ENCODE measurements at regions not wholly inside any gene's neighbourhood (a gene's known extent, or its start where the extent isn't known, plus 50 kb on each side); places are given as distances from the start of the nearest gene placed in this dataset.
A peak's percentile ranks its signal among the peaks of the same experiment; 100 is the strongest.
"Not testable (repeated sequence)": the region's sequence is repeated elsewhere in the genome, so short reads cannot be mapped to it uniquely, and the experiment has no call there.

DNA sequence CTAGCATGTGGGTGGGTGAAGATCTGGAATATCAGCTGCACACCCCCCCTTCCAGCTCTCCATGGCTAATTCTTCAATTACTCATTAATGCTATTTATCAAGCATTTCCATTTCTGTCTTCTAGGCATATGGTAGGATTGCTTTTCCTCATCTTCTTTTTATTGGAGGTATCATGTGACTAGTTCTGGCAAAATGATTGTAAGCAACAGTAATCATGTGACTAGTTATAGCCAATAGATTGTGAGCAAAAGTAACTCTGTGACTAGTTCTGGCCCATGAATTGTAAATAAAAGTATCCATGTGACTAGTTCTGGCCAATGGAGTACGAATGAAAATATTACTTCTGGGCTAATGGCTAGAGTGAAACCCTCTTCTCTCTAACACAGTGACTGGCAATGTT is 107.0 kb upstream of the TMEM132E start:
- no peak for DNase-seq

DNA sequence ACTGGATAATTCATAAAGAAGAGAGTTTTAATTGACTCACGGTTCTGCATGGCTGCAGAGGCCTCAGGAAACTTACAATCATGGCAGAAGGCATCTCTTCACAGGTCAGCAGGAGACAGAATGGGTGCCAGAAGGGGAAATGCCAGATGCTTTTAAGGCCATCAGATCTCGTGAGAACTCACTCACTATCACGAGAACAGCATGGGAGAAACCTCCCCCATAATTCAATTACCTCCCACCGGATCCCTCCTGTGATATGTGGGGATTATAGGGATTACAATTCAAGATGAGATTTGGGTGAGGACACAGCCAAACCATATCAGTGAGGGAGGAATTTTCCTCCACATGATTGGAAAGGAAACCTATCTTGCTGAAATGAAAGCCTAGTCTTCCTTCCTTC is 108.1 kb upstream of the TMEM132E start:
- DNase-seq = not testable (repeated sequence)

DNA sequence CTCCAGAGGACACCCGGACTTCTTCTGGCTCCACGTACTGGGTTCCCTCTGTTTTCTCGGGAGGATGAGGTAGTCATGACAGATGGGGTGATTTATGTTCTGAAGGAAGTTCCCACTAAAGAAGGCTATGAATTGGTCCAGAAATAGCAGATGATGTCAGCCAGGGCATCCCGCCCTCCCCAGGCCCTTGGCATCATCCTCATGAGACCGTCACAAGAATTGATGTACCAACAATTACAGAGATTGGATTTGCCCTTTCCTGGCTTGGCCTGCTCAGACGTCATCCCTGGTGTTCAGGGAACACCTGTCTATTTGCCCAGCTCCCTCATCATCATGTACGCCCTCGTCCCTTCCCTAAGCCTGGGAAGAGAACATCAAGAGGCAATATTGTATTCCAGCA is 102.8 kb upstream of the CCL1 start:
- peak in 1 of 3 experiments; percentile 9 for DNase-seq

DNA sequence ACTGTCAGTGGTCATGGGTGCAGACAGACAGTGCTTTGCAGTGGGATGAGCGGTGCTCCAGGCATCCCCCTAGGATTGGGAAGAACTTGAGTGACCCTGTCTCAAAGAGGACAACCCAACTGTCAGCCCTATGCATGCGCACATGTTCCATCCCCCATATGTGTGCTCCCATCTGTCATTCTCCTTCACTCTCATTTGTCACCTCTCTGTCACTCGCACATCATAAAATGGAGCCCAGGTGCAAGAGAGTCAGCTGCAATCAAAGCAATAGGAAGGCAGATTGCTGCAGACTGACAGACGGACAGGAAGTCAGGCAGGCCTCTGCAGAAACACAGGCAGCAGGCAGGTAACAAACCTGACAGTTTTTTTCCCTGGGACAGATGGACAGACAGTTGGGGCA is 101.8 kb upstream of the CCL1 start:
- no peak for DNase-seq

DNA sequence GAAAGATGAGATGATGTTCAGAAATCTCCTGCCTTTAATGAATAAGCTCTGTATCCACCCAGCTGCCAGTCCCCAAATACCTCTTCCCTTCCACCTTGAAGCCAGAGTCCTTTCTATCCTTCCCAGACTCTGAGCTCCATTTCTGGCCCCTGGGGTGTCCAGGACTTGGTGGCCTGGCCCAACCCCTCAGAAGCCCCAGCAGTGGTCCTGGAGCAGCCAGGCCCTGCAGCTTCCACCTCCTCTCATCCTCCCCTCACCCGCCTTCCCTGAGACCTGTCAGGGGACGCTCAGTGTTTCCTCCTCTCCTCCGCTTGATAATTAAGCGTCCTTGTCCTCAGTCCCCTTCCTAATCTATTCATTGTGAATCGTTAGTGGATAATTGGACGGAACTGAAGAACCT is 95.2 kb upstream of the CCL1 start:
- DNase-seq = no peak

DNA sequence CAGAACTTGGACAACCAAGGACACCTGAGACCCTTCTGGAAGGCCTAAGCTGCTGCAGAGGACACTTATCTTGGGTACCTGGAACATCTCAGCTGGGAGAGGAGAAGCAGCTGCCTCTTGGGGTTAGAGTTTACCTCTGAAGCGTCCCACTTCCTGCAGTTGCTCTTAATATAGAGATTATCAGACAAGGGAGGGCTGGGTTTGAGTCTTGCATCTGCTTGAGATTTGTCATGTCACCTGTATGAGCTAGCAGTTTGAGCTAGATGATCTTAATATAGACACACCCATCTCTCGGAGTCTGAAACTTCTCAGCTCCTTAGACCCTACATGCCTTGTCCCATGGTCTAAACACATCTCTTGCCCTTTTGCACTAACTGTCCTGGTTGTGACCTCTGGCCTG is 93.1 kb upstream of the CCL1 start:
- DNase-seq = no peak

DNA sequence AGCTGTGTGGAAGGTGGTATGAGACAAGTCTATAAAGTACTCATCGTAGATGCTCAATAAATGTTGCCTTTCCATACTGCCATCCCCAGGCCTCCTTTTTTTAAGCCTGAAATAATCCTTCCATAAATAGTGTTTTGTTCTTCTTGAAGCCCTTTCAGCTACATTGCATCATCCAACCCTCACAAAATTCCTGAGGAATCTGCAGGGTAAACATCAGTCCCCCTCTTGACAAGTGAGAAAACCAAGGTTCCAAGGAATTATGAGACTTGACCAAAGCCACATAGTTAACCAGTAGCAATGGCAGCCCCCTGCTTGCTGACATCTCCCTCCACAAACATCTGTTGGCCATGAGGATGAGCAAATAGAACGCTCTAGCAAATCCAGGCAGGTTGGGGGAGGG is 89.7 kb upstream of the CCL1 start:
- no peak for DNase-seq

DNA sequence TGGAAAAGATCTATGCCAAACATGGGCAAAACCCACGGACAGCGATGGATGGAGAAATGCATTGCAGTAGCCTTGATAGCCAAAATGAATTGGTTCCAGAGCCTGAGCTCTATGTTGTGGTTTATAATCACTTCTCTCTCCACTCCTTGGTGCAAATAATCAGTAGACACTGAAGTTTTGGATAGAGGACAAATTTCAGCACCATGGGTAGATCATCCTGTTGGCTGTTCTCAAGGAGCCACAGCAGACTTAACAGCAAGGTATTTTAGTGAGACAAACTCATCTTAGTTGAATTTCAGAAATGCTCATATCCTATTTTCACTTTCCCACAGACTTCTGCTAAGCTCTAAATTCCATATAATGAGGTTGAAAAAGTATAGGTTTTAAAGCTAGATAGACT is 88.3 kb upstream of the CCL1 start:
- DNase-seq = no peak

DNA sequence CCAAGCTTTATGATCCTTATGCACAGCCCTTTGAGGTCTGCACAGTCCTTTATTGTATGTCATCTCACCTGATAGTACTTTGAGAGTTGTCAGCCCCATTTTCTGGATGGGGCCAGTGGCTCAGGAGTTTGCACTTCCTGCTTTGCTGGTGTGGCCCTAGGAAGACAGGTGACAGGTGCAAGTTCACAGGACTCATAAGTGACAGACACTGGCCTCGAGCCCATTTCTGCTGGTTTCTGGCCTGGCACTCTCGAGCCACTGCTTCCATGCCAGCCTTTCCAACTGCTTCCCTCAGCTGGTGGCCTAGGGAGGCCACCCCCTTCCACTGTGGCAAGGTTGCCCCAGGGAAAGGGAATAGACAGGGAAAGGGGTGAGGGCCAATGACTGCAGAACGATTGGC is 84.4 kb upstream of the CCL1 start:
- no peak for DNase-seq

DNA sequence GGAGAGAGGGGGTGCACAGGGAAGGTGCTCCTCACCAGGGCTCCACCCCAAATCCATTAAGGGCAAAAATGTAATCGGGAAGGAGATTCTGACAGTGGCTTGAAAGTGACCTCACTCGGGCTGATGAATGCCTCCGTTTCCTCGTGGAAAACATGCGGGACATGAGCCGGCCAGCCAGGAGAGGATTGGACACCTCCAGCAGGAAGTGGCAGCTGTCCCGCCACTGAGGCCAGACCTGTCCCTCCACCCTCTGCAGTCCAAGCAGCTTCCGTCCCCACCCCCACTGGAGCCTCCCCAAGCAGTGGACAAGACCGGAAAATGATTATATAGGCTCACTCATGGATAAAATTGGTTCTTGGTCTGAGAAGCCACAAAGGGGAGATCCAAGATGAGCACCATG is 82.1 kb upstream of the CCL1 start:
- no peak for DNase-seq

DNA sequence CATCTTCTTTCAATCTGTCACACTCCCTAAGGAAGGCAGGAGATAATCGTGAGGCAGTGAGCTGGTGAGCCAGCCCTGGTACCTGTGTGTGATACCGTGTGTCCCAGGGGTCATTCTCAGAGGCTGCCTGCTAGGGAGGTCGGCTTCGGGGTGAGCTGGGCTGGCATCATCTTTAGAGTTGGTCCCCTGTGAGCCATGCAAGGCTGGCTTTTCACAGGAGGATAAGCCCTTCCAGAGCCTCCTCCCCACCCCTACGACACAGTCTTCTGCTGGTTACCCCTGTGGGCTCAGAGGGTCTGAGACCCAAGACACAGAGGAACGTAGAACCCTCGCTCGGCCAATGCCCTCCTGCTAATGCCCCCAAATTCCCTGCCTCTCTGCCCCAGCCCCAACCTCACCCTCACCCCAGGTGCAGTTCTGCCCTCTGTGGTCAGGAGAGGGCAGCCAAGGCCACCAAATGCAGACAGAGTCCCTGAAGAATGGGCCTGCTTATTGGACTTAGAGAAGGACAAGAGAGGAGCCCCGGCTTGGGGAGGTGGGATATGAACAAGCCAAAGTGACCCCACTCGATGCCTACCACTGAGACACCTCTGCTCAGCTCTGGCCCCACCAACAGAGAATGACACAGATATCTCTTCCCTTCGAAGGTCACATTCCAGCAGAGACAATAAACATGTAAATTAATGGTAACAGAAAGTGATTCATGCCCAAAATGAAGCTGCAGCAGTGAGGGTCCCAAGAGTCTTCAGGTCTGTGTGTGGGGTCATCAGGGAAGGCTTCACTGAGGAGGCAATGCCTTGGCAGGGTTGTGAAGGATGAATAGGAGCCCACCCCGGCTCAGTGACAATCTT is 80.8 kb upstream of the CCL1 start:
- peak; percentile 4 to 48 (median 40) for DNase-seq

DNA sequence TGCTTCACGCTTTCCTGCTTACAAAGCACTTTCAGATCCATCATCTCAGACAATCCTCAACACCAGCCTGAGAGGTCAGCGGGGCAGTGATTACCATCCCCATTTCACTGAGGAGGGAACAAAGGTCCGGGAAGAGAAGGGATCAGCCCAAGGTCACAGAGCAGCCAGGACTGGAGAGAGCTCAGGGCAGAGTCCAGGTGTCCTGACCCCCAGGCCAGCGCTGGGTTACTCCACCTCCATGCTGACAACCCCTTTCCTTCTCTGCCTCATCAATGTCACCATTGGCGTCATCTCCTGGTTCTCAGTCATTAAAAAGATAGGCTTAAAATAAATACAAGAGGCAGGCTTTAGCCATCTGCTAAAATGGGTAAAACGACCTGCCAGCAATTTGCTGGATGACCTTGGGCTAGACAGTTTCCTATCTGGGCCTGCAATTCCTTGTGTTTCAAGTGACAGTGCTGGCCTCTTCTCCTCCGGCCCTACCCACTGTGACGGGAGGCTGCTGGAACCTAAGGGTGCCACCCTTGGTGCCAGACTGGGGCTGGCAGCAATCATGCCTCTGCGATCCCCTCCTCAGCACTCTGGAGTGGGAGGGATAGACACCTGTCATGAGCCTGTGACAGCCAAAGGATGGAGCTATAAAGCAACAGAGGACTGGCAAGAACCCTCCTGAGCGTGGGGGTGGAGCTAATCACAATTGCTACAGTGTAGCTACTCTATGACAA is 79.5 kb upstream of the CCL1 start:
- peak in 2 of 3 experiments; percentile 27 to 73 for DNase-seq

DNA sequence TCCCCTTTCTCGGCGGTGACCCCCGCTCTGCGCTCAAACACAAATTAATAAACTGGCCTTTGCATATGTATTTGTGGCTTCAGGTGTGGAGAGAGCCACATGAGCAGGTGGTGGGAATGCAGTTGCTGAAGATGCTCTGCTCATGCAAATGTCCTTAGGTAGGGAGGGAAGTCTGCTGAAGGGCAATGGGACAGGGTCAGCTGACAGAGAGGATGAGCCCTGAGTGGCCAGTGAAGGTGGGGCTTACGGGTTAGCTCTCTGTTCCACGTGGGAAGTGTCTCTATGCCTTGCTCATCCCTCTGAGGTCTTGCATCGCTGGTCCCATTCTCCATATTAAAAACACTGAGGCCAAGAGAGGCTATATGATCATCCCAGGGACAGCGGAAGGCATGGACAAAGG is 74.2 kb upstream of the CCL1 start:
- DNase-seq = no peak

DNA sequence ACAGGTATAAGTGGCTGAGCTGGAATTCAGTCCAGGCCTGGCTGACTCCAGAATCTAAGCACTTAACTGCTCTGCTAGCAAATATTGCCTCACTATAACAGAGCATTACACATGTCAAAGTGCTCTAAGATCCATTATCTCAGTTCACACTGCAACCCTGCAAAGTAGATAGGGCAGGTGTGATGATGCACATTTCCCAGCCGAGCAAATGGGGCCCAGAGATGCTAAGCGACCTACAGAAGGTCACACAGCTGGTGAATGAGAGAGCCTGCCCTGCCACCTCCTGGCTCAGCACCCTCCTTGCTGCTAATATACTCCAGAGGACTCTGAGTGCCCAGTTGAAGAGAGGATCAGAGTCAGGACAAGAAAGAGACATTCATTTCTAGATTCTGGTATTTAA is 73.6 kb upstream of the CCL1 start:
- DNase-seq = no peak

DNA sequence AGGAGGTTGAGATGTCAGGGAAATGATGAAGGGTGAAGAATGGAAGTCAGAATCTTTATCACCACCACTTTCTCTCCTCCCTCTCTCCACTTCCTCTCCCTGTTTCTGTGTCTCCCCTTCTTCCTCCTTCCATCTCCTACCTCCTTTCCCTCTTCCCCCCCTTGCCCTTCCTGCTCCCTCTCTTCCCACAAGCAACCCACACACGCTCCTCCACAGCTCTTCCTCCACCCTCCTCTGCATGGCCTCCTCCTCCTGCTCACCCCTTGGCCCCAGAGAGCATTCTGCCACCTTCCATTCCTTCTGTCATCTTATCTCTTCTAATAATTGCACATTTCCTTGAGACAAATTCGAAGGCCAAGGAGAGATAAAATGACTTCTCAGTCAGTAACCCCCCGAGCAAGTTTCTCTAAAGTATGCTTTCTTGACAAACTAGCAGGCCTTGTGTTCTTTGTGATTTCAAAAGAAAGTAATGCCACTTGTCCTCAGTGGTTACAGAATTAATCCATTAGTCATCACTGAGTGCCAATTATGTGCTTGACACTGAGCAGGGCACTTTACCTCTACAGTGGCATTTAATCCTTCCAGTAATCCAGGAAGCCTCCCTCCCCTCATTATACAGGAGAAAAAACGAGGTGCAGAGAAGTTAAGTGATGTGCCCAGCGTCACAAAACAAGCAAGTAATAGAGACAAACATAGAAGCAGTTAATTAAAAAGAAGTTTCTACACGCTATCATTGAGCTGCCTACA is 72.3 kb upstream of the CCL1 start:
- peak in 2 of 3 experiments; percentile 54 to 57 for DNase-seq

DNA sequence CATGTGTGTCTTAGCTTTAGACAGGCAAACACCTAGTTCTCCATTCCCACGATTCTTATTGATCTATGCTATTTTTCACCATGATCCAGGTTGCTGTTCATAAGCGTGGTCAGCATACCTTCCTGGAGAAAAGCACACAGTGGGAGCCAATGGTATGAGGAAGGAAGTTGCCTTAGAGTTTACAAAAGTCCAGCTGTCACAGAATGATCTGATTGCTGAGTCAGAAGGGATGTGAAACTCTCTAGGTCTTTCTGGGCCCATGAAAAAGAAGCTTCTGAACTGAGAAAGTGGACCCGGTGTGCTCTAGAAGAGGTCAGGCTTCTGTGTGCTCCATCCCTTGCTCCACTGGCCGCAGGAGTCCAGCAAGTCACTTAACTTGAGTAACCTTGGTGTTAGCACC is 71.0 kb upstream of the CCL1 start:
- DNase-seq = no peak

DNA sequence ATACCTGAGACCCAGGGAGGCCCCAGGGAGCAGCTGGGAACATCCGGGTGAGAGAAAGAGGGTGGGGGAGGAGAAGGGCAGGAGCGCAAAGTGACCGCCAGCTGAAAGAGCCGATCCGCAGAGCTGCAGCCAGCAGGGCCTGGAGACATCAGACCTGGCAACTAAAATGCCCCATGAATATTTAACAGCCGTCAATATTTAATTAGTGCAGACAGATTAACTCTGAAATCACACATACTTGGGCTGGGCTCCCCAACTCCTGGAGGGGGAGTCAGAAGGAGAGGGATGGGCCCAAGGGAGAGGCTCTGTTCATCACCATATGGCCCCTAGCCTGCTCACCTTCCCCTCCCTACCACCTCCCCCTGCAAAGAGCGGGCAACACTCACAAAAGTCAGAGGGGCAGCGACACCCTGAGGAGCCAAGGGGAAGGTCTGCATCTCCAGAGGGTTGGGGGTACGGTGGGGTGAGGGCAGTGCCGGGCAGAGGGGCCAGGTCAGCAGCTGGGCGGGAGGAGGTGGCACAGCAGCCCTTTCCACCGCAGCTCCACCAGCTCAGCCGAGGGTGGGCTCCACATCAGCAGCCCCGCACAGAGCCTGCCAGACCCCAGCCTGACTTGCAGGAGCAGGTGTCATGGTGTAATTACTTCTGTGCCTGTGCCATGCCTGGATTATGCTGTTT is 61.9 kb upstream of the CCL1 start:
- no peak for DNase-seq

DNA sequence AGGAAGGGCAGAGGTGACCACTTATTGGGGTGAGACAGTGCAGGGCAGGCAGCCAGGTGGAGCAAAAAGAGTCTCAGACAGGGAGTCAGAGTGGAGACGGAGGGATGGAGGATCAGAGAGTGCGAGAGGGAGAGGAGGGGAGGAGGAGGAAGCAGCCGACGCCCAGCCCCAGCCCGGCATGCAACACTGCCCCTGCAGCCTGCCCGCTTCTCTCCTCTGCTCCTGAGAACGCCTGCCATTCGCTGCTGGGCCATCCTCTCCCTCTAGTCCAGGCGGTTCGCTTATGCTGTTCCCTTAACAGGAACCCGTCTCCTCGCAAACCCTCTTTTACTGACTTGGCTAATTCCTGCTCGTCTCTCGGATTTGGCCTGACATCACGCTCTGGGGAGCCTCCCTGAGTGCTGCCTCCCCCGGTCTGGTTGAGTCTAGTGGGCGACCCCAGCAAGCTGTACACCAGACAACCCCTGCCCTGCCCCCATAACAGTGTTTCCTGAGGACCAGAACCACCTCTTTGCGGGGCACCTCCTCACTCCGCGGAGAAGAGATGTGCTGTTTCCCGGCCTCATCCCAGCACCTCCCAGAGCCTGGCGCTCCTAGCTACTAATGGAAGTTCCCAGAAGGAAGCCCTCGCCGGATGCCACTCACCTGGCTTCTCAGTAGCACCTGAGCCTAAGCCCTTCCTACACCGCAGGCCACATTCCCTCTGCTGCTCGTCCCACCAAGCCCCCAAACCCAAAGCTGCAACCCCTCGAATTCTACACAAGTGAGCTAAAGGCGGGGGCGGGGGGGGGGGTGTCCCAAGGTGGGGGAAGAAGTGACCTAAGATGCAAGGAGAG is 61.2 kb upstream of the CCL1 start:
- no peak for DNase-seq

DNA sequence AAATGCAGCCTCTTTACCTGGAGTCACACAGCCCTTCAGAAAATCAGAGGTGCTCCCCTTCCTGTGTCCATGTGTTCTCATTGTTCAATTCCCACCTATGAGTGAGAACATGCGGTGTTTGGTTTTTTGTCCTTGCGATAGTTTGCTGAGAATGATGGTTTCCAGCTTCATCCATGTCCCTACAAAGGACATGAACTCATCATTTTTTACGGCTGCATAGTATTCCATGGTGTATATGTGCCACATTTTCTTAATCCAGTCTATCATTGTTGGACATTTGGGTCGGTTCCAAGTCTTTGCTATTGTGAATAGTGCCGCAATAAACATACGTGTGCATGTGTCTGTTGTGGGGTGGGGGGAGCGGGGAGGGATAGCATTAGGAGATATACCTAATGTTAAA is 60.3 kb upstream of the CCL1 start:
- DNase-seq = not testable (repeated sequence)

DNA sequence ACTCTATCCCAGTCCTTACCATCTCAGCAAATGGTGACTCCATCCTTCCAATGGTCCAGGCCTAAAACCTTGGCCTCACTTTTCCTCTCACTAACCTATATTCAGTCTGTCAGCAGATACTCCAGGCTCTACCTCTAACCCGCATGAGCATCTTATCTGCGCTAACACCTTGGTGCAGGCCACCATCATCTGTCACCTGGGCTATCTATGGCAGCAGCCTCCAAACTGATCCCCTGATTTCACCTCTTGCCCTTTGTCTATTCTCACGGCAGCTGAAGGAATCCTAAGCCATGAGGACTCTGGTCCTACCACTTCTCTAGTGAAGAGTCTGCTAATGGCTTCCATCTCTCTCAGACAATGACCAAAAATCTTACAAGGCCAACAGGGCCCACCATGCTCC is 57.9 kb upstream of the CCL1 start:
- no peak for DNase-seq

DNA sequence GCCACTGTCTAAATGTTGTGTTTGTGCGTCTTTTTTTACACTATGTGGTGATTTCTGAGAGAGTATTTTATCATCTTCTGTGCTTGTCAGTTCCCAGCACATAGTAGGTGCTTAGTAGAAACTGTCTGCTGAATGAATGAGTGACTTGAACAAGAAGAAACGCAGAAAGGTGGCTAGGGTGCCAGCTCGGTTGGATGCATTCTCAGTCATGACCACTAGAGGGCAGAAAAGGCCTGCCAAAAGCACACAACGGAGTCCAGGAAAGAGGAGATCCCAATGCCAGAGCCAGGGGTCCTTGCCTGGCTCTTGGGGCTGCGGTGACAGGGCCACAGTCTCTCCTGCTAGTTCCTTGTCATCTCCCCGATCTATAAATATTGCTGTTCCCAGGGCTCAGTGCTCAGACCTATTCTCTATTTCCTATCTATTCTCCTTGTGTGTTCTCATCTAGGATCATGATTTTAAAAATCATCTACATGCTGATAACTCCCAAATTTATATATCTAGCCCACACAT is 57.3 kb upstream of the CCL1 start:
- peak; percentile 26 to 82 (median 77) for DNase-seq

DNA sequence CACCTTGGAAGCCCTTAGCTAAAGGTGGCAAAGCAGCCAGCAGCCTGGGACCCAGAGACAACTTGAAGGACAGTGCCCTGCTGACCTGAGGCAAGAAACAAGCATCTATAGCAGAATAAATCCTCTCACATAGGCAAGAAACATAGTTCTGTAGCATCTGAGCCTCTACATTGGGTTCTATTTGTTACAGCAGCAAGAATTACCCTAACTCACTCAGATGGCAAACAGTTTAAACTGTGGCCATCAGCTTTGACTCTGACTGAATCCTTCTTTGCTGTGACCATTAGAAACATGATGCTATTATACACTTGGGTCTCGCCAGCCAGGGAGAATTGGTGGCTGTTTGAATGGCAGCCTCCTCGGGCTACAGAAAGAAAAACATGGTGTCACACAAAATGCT is 53.1 kb upstream of the CCL1 start:
- no peak for DNase-seq
